Mesothelial cell of epicardium (in vitro differentiated cells): ENCODE measurements at regions not wholly inside any gene's neighbourhood (a gene's known extent, or its start where the extent isn't known, plus 50 kb on each side); places are given as distances from the start of the nearest gene placed in this dataset.

Experiments used
- DNase-seq, 2 experiments: peaks; one replicate each; pipeline ENCODE4 v3.0.0; 2021; ENCODE audit warnings: low spot score in 2 of 2; ENCODE audit not compliant: unreplicated experiment in 2 of 2
- H3K27ac Mint-ChIP-seq: 2 replicates; pipeline ENCODE4 v1.8.0; 2021; ENCODE audit warnings: mixed read lengths
- H3K27me3 Mint-ChIP-seq: 2 replicates; pipeline ENCODE4 v1.8.0; 2021; ENCODE audit warnings: low read depth, mixed read lengths
- H3K36me3 Mint-ChIP-seq: 2 replicates; pipeline ENCODE4 v1.8.0; 2021; ENCODE audit warnings: mixed read lengths
- H3K4me1 Mint-ChIP-seq: 2 replicates; pipeline ENCODE4 v1.8.0; 2021; ENCODE audit warnings: mixed read lengths
- H3K4me3 Mint-ChIP-seq: 2 replicates; pipeline ENCODE4 v1.8.0; 2021; ENCODE audit warnings: mild to moderate bottlenecking, moderate library complexity, mixed read lengths
- H3K9me3 Mint-ChIP-seq: 2 replicates; pipeline ENCODE4 v1.8.0; 2021; ENCODE audit warnings: mixed read lengths
- CTCF ChIP-seq: fragments of 200-600 bp; sonication (generic); IDR thresholded peaks from one replicate; pipeline ENCODE4 v1.5.0; 2021; ENCODE audit warnings: antibody characterized with exemption; ENCODE audit not compliant: unreplicated experiment

DNA sequence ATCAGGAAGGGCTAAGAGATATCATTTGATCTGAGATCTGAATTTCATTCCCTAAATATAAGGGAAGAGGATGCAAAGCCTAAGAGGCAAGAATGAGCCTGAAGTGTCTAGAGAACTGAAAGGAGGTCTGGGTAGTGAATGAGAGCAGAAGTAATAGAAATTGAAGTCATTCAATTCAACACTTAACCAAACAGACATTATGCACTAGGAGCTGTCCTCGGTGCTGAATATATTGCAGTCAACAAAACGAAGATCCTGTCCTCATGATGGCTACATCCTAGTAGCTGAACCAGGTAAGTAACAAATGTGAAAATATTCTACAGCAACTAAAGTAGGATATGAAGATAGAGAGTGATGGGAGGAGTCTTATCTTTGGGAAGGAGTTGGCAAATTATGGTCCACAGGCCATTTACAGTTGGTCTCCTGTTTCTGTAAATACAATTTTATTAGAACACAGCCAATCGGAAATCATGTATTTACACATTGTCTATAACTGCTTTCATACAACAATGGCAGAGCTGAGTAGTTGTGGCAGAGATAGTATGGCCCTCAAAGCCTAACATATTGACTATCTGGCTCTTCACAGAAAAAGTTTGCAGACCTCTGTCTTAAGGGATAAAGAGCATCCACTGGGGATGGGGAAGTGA, 192.9 kb upstream of the CADPS start:
- Mint-ChIP-seq H3K27ac (no peak overlapping the region), H3K4me1 (no peaks in the 10 kb centered on the region), H3K36me3 (no peaks in the 10 kb centered on the region), H3K27me3 (peaks cover 26% of the 10 kb centered on the region), H3K4me3 (no peak overlapping the region), H3K9me3 (peaks cover 6% of the 10 kb centered on the region)
- no peak for TF ChIP-seq CTCF
- peak; percentile 19 to 52 for DNase-seq

GRCh38 chr3:63069806-63070475, 194.7 kb upstream of the CADPS start:
- no peak for DNase-seq
- no peak for TF ChIP-seq CTCF
- H3K36me3 Mint-ChIP-seq: no peaks in the 10 kb centered on the region
- H3K4me1 Mint-ChIP-seq: no peaks in the 10 kb centered on the region
- peaks cover 33% of the 10 kb centered on the region for H3K27me3 Mint-ChIP-seq
- no peak overlapping the region for H3K27ac Mint-ChIP-seq
- H3K4me3 Mint-ChIP-seq: no peak overlapping the region
- peaks cover 6% of the 10 kb centered on the region for H3K9me3 Mint-ChIP-seq

- Mint-ChIP-seq H3K27me3 (peaks cover 33% of the 10 kb centered on the region), H3K27ac (no peak overlapping the region)
- no peak for DNase-seq
Measured at GRCh38 chr3:63070476-63070810, 195.2 kb upstream of the CADPS start.

GRCh38 chr3:63076357-63076756, 201.1 kb upstream of the CADPS start:
- Mint-ChIP-seq H3K4me1 (no peaks in the 10 kb centered on the region), H3K27ac (no peak overlapping the region), H3K27me3 (peaks cover 51% of the 10 kb centered on the region), H3K4me3 (no peak overlapping the region), H3K9me3 (peaks cover 2% of the 10 kb centered on the region), H3K36me3 (no peaks in the 10 kb centered on the region)
- no peak for DNase-seq
- TF ChIP-seq CTCF: no peak

More at GRCh38 chr3:63070476-63070810, 195.2 kb upstream of the CADPS start:
- no peaks in the 10 kb centered on the region for H3K4me1 Mint-ChIP-seq
- H3K9me3 Mint-ChIP-seq: peaks cover 6% of the 10 kb centered on the region
- no peak overlapping the region for H3K4me3 Mint-ChIP-seq
- TF ChIP-seq CTCF: no peak
- H3K36me3 Mint-ChIP-seq: no peaks in the 10 kb centered on the region

- H3K27me3 Mint-ChIP-seq: peaks cover 33% of the 10 kb centered on the region
- H3K4me3 Mint-ChIP-seq: no peak overlapping the region
Measured at GRCh38 chr3:63086190-63086589, 191.9 kb upstream of the SYNPR start.

More at GRCh38 chr3:63086190-63086589, 191.9 kb upstream of the SYNPR start:
- no peak for TF ChIP-seq CTCF
- Mint-ChIP-seq H3K27ac (no peak overlapping the region), H3K36me3 (no peaks in the 10 kb centered on the region), H3K4me1 (no peaks in the 10 kb centered on the region), H3K9me3 (peaks cover 24% of the 10 kb centered on the region)
- no peak for DNase-seq
